ENCODE measurements at regions not wholly inside any gene's neighbourhood (a gene's known extent, or its start where the extent isn't known, plus 50 kb on each side); places are given as distances from the start of the nearest gene placed in this dataset.

GRCh38 chr21:43360441-43361126, 66.3 kb downstream of the SIK1 start:
- TF ChIP-seq CTCF (IDR thresholded peaks at IDR 0.05; ENCODE audit: insufficient read depth, low read depth, low read length, missing control alignments) = no peak
- H3K4me3 ChIP-seq (ENCODE audit: low read depth, low read length) = peak overlapping the region; percentile 79
- no peak for DNase-seq (ENCODE audit: low read depth)

GRCh38 chr21:43358940-43359822, 67.8 kb downstream of the SIK1 start:
- no peak for DNase-seq (ENCODE audit: low read depth)
- no peak overlapping the region for H3K4me3 ChIP-seq (ENCODE audit: low read depth, low read length)
- TF ChIP-seq CTCF (IDR thresholded peaks at IDR 0.05; ENCODE audit: insufficient read depth, low read depth, low read length, missing control alignments) = no peak

GRCh38 chr21:43357715-43358430, 69.1 kb downstream of the SIK1 start:
- TF ChIP-seq CTCF (IDR thresholded peaks at IDR 0.05; ENCODE audit: insufficient read depth, low read depth, low read length, missing control alignments) = no peak
- no peak for DNase-seq (ENCODE audit: low read depth)
- no peak overlapping the region for H3K4me3 ChIP-seq (ENCODE audit: low read depth, low read length)

DNA sequence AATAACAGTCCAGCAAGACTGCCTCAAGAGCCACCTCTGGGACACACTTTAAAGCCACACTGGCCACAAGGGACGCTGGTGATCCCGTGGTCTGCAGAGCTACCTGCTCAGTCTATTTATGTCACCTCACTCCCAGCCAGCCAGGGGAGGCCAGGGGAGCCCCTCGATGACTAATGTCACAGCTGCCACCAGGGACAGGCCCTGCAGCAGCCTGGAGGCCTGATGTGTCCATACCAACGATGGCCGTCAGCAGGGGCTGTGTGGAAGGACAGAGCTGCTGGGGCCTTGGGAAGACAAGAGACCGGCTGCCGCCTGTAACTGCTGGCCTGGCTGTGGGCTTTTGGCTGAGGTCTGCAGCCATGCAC, 71.0 kb downstream of the SIK1 start:
- H3K4me3 ChIP-seq (ENCODE audit: low read depth, low read length) = no peak overlapping the region
- TF ChIP-seq CTCF (IDR thresholded peaks at IDR 0.05; ENCODE audit: insufficient read depth, low read depth, low read length, missing control alignments) = peak; percentile 66
- DNase-seq (ENCODE audit: low read depth) = peak; percentile 81

DNA sequence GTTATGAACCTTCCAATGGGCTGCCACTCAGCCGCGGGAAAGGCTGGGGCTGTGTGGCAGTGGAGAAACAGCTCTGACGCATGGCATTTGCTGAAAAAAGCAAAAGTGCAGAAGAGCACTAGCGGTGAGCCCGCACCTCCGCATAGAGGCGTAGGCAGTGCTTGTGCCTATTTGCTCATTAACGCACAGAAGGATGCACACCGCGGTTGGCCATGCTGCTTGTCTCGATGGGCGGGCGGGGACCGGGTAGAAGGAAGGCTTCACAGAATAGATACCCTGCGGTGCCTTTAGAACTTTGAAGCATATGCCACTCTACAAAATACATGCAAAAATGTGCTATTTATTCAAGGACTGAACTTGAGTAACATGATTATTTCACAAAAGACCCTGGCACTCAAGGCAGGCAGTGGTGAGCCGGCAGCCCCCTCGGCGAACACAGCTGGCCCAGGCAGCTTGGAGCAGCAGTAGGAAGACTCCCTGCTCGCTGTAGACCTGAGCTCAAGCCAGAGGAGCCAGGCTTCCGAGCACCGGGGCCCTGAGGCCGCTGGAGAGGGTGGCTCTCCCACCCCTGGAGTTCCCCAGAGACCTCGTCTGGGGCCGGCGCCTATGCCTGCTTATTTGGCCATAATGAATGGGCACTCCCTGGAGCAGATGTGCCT, 71.5 kb downstream of the SIK1 start:
- peak; percentile 28 for DNase-seq (ENCODE audit: low read depth)
- TF ChIP-seq CTCF (IDR thresholded peaks at IDR 0.05; ENCODE audit: insufficient read depth, low read depth, low read length, missing control alignments) = no peak

DNA sequence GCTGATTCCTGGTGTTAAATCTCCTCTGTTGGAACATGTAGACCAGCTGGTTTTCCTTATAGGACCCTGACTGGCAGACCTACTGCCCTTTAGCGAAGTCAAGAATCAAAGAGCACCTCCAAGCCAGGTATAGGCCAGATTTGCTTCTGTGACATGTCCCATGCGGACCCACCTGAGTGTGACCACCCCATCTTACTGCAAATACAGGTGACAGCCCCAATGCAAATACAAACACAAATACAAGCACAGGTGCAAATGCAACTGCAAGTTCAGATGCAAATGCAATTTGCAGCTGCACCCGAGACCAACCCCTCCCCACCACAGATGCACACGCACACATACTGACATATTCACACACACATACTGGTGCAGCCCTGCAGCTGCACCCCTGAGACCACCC, 72.3 kb downstream of the SIK1 start:
- H3K4me3 ChIP-seq (ENCODE audit: low read depth, low read length) = peak overlapping the region; percentile 89
- no peak for TF ChIP-seq CTCF (IDR thresholded peaks at IDR 0.05; ENCODE audit: insufficient read depth, low read depth, low read length, missing control alignments)
- DNase-seq (ENCODE audit: low read depth) = peak; percentile 58

More for the DNA sequence above, 71.5 kb downstream of the SIK1 start:
- no peak overlapping the region for H3K4me3 ChIP-seq (ENCODE audit: low read depth, low read length)
